ENCODE measurements at regions not wholly inside any gene's neighbourhood (a gene's known extent, or its start where the extent isn't known, plus 50 kb on each side); places are given as distances from the start of the nearest gene placed in this dataset.

DNA sequence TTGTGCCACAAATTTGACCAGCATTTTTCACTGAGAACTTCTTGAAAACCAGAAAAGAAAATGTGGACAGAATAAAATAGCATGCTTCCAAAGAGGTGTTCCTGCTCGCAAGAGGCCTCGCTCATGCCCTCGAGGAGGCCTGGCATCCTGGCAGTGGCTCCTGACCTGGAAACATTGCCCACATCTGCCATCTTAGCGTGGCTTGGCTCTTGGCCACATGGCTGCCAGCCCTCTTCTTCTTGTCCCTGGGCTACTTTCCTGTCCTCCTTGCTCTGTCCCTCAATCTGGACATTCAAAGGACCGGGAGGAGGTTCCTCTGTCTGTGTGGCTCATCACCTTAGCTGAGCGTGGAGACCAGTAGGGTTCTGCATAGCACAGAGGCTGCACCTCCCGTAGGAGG, 131.6 kb upstream of the TMEM72 start:
- BruUV-seq (replicated peaks) = no TSS peak
- POLR2A ChIA-PET = no interaction called here
- H3K9me3 ChIP-seq = no peaks in the 10 kb centered on the region
- no peaks in the 10 kb centered on the region for H3K4me1 Mint-ChIP-seq (ENCODE audit: low read depth, unreplicated experiment)
- H3K36me3 Mint-ChIP-seq (ENCODE audit: insufficient read depth, unreplicated experiment) = no peaks in the 10 kb centered on the region
- H3K36me3 ChIP-seq (ENCODE audit: control insufficient read depth, insufficient read depth, low read length) = no peaks in the 10 kb centered on the region
- intact Hi-C loops (cut with micrococcal nuclease; ENCODE audit: unreplicated experiment) = no loop called here
- peaks cover 2% of the 10 kb centered on the region; the same call in 1 of the 2 replicates for H3K27me3 ChIP-seq (replicated peaks; ENCODE audit: control insufficient read depth, insufficient read depth, low read length)
- no peaks in the 10 kb centered on the region for H3K4me1 ChIP-seq
- CTCF ChIA-PET = no interaction called here
- H3K9me3 Mint-ChIP-seq (ENCODE audit: unreplicated experiment) = no peaks in the 10 kb centered on the region
- H3K27me3 Mint-ChIP-seq (ENCODE audit: insufficient read depth, unreplicated experiment) = peaks cover 26% of the 10 kb centered on the region
- no peak for DNase-seq
- no peak for TF ChIP-seq CTCF (IDR thresholded peaks at IDR 0.05; ENCODE audit: insufficient read depth in 1 of 2, low read depth in 1 of 2, low read length in 1 of 2, severe bottlenecking in 1 of 2, unreplicated experiment in 1 of 2)
- no peak overlapping the region for H3K4me3 Mint-ChIP-seq (ENCODE audit: unreplicated experiment)
- H3K27ac Mint-ChIP-seq (ENCODE audit: unreplicated experiment) = no peak overlapping the region
- no peak overlapping the region for H3K4me3 ChIP-seq (ENCODE audit: low read depth, low read length)

DNA sequence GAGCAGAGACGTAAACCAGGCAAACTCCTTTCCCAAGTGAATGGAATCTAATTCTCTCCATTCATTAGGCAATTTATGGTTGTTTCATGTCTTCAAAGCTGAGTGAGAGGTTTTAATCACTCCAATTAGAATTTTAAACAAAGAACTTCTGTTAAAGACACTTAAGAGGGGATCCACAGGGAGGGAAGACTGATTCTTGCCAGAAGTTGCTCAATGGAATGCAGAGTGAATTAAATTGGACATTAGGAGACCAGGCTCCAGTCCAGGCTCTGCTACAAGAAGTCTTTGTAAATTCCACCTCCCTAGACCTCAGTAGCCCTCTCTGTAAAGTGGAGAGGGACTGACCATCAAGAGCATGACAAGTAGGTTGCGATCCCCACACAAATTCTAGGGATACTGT, 130.7 kb upstream of the TMEM72 start:
- no peak overlapping the region for H3K4me3 Mint-ChIP-seq (ENCODE audit: unreplicated experiment)
- no peaks in the 10 kb centered on the region for H3K36me3 ChIP-seq (ENCODE audit: control insufficient read depth, insufficient read depth, low read length)
- no peaks in the 10 kb centered on the region for H3K9me3 Mint-ChIP-seq (ENCODE audit: unreplicated experiment)
- no peak for DNase-seq
- H3K27ac Mint-ChIP-seq (ENCODE audit: unreplicated experiment) = no peak overlapping the region
- peaks cover 23% of the 10 kb centered on the region for H3K27me3 Mint-ChIP-seq (ENCODE audit: insufficient read depth, unreplicated experiment)
- ChIA-PET CTCF (no interaction called here), POLR2A (no interaction called here)
- H3K9me3 ChIP-seq = no peaks in the 10 kb centered on the region
- no peaks in the 10 kb centered on the region for H3K4me1 Mint-ChIP-seq (ENCODE audit: low read depth, unreplicated experiment)
- no peaks in the 10 kb centered on the region for H3K36me3 Mint-ChIP-seq (ENCODE audit: insufficient read depth, unreplicated experiment)
- intact Hi-C loops (cut with micrococcal nuclease; ENCODE audit: unreplicated experiment) = no loop called here
- H3K4me1 ChIP-seq = no peaks in the 10 kb centered on the region
- no peak overlapping the region for H3K4me3 ChIP-seq (ENCODE audit: low read depth, low read length)
- H3K27me3 ChIP-seq (replicated peaks; ENCODE audit: control insufficient read depth, insufficient read depth, low read length) = peaks cover 2% of the 10 kb centered on the region; the same call in 1 of the 2 replicates
- no TSS peak for BruUV-seq (replicated peaks)
- TF ChIP-seq CTCF (IDR thresholded peaks at IDR 0.05; ENCODE audit: insufficient read depth in 1 of 2, low read depth in 1 of 2, low read length in 1 of 2, severe bottlenecking in 1 of 2, unreplicated experiment in 1 of 2) = no peak

DNA sequence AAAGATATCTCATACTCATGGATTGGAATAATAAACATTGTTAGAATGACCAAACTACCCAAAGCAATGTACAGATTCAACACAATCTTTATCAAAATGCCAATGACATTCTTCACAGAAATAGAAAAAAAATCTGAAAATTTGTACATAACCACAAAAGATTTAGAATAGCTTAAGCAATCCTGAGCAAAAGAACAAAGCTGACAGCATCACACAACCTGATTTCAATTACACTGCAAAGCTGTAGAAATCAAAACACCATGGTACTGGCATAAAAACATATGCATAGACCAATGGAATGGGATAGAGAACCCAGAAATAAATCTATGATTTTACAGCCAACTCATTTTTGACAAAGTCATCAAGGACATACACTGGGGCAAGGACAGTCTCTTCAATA, 130.0 kb upstream of the TMEM72 start:
- Mint-ChIP-seq H3K36me3 (ENCODE audit: insufficient read depth, unreplicated experiment) (no peaks in the 10 kb centered on the region), H3K4me1 (ENCODE audit: low read depth, unreplicated experiment) (no peaks in the 10 kb centered on the region)

More for the DNA sequence above, 130.0 kb upstream of the TMEM72 start:
- Mint-ChIP-seq H3K27ac (ENCODE audit: unreplicated experiment) (no peak overlapping the region), H3K4me3 (ENCODE audit: unreplicated experiment) (no peak overlapping the region), H3K27me3 (ENCODE audit: insufficient read depth, unreplicated experiment) (peaks cover 19% of the 10 kb centered on the region), H3K9me3 (ENCODE audit: unreplicated experiment) (no peaks in the 10 kb centered on the region)
- ChIA-PET POLR2A (no interaction called here), CTCF (no interaction called here)
- Histone ChIP-seq H3K27me3 (replicated peaks; ENCODE audit: control insufficient read depth, insufficient read depth, low read length) (peaks cover 2% of the 10 kb centered on the region; the same call in 1 of the 2 replicates), H3K4me3 (ENCODE audit: low read depth, low read length) (no peak overlapping the region), H3K9me3 (no peaks in the 10 kb centered on the region), H3K36me3 (ENCODE audit: control insufficient read depth, insufficient read depth, low read length) (no peaks in the 10 kb centered on the region), H3K4me1 (no peaks in the 10 kb centered on the region)
- DNase-seq = no peak
- intact Hi-C loops (cut with micrococcal nuclease; ENCODE audit: unreplicated experiment) = no loop called here
- no peak for TF ChIP-seq CTCF (IDR thresholded peaks at IDR 0.05; ENCODE audit: insufficient read depth in 1 of 2, low read depth in 1 of 2, low read length in 1 of 2, severe bottlenecking in 1 of 2, unreplicated experiment in 1 of 2)
- no TSS peak for BruUV-seq (replicated peaks)

All from Caco-2 (cell line).